Mammary epithelial cell (primary cell): ENCODE measurements at regions not wholly inside any gene's neighbourhood (a gene's known extent, or its start where the extent isn't known, plus 50 kb on each side); places are given as distances from the start of the nearest gene placed in this dataset.

Experiments
- CTCF ChIP-seq, 2 donors: IDR thresholded peaks in 1 of 2; conservative IDR thresholded peaks in 1 of 2; 2 replicates each; pipeline ENCODE4 v1.5.1; 2011 to 2012; ENCODE audit warnings: inconsistent platforms in 2 of 2, low read length in 2 of 2, mild to moderate bottlenecking in 2 of 2, control low read depth in 1 of 2, low read depth in 1 of 2; ENCODE audit not compliant: insufficient read depth in 1 of 2; ENCODE audit errors: extremely low read depth in 1 of 2
- EZH2 ChIP-seq: IDR thresholded peaks from 2 replicates; pipeline ENCODE4 v1.6.1; 2012; ENCODE audit warnings: low read length, inconsistent platforms, borderline replicate concordance

DNA sequence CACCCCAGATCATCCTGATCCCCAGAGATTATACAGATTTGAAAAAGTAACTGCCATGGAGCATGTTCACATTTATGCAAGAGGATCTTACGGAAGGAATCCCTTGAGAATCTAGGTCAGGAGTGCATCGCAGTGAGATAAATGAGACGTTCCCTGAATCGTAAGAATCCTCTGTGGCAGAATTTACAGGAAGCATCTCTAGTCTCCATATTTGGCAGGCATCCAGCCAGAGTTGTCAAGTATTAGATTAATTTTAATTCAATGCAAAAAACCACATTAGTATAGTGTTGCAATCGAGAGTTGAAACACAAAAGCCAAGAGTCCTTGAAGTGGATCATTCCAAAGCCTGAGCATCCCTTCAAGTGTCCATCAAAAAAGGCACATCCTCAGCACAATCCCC, 100.8 kb downstream of the RRAGC start:
- TF ChIP-seq EZH2 (no peak), CTCF (conservative IDR thresholded peaks at IDR 0.05 in 1 of 2, IDR thresholded peaks at IDR 0.05 in 1 of 2; ENCODE audit: extremely low read depth in 1 of 2, insufficient read depth in 1 of 2, low read depth in 1 of 2, low read length in 2 of 2) (no peak)
